CD14-positive monocyte (primary cell): ENCODE measurements at regions not wholly inside any gene's neighbourhood (a gene's known extent, or its start where the extent isn't known, plus 50 kb on each side); places are given as distances from the start of the nearest gene placed in this dataset.

Experiments used
- DNase-seq, 3 donors: peaks; one replicate each; pipeline ENCODE4 v3.0.0-alpha.2; 2011 to 2022
- H2AFZ ChIP-seq: 2 replicates; pipeline ENCODE4 v1.6.0; 2012; ENCODE audit warnings: mild to moderate bottlenecking, low read depth, low read length, inconsistent platforms; ENCODE audit not compliant: insufficient read depth, poor library complexity, severe bottlenecking
- H3K27ac ChIP-seq, 2 donors: 1 replicate in 1 of 2; 2 replicates in 1 of 2; pipeline ENCODE4 v1.5.1; 2012 to 2013; ENCODE audit warnings: low read length in 2 of 2, control low read depth in 1 of 2, inconsistent platforms in 1 of 2, low read depth in 1 of 2, mild to moderate bottlenecking in 1 of 2
- H3K27me3 ChIP-seq, 2 donors: one replicate each; pipeline versions ENCODE4 v1.6.0 to v1.6.1; 2011 to 2013; ENCODE audit warnings: low read length in 2 of 2; ENCODE audit not compliant: control insufficient read depth in 2 of 2, insufficient read depth in 2 of 2
- H3K36me3 ChIP-seq, 2 donors: replicated peaks in 1 of 2; 1 replicate in 1 of 2; 2 replicates in 1 of 2; pipeline versions ENCODE4 v1.5.1 to v1.6.1; 2012 to 2013; ENCODE audit warnings: low read length in 2 of 2, control low read depth in 1 of 2, inconsistent platforms in 1 of 2, mild to moderate bottlenecking in 1 of 2; ENCODE audit not compliant: insufficient read depth in 2 of 2, control insufficient read depth in 1 of 2
- H3K4me1 ChIP-seq, 2 donors: 1 replicate in 1 of 2; 2 replicates in 1 of 2; pipeline versions ENCODE4 v1.5.1 to v1.6.1; 2012 to 2013; ENCODE audit warnings: low read length in 2 of 2, control low read depth in 1 of 2, inconsistent platforms in 1 of 2, mild to moderate bottlenecking in 1 of 2, moderate library complexity in 1 of 2; ENCODE audit not compliant: insufficient read depth in 2 of 2, control insufficient read depth in 1 of 2
- H3K4me2 ChIP-seq: replicated peaks from 2 replicates; pipeline ENCODE3; 2012; ENCODE audit warnings: low read length, moderate library complexity, mild to moderate bottlenecking; ENCODE audit not compliant: poor library complexity, severe bottlenecking; ENCODE audit errors: extremely low read depth
- H3K4me3 ChIP-seq, 3 experiments: fragments of 200-600 bp in 1 of 3; sonication (generic) in 1 of 3; replicated peaks in 1 of 3; 1 replicate in 2 of 3; 2 replicates in 1 of 3; pipeline ENCODE4 v1.5.1; 2011 to 2013; ENCODE audit warnings: low read length in 3 of 3, mild to moderate bottlenecking in 3 of 3, control low read depth in 2 of 3, low read depth in 2 of 3, inconsistent platforms in 1 of 3, moderate library complexity in 1 of 3
- H3K79me2 ChIP-seq: 2 replicates; pipeline ENCODE4 v1.6.0; 2012; ENCODE audit warnings: mild to moderate bottlenecking, control low read depth, inconsistent platforms, low read length, moderate library complexity; ENCODE audit not compliant: insufficient read depth
- H3K9ac ChIP-seq: 2 replicates; pipeline ENCODE4 v1.6.0; 2017; ENCODE audit warnings: low read length, mild to moderate bottlenecking; ENCODE audit not compliant: insufficient read depth, poor library complexity, severe bottlenecking
- H3K9me3 ChIP-seq, 2 donors: replicated peaks in 1 of 2; 1 replicate in 1 of 2; 2 replicates in 1 of 2; pipeline versions ENCODE4 v1.5.1 to v1.6.1; 2012 to 2013; ENCODE audit warnings: low read length in 2 of 2, control low read depth in 1 of 2; ENCODE audit not compliant: control insufficient read depth in 1 of 2, insufficient read depth in 1 of 2
- H4K20me1 ChIP-seq: 2 replicates; pipeline ENCODE4 v1.6.0; 2012; ENCODE audit warnings: mild to moderate bottlenecking, low read length, control low read depth, moderate library complexity; ENCODE audit not compliant: insufficient read depth
- H3K27ac Mint-ChIP-seq, 7 donors: one replicate each; pipeline ENCODE4 v1.8.0; 2020; ENCODE audit warnings: mild to moderate bottlenecking in 7 of 7, mixed read lengths in 7 of 7, moderate library complexity in 6 of 7, inconsistent platforms in 2 of 7
- H3K27me3 Mint-ChIP-seq, 3 donors: one replicate each; pipeline ENCODE4 v1.8.0; 2021 to 2022; ENCODE audit warnings: low read depth in 3 of 3, mild to moderate bottlenecking in 3 of 3, mixed read lengths in 3 of 3, moderate library complexity in 3 of 3, inconsistent platforms in 1 of 3
- H3K36me3 Mint-ChIP-seq, 2 donors: one replicate each; pipeline ENCODE4 v1.8.0; 2020; ENCODE audit warnings: mixed read lengths in 2 of 2, inconsistent platforms in 1 of 2, mild to moderate bottlenecking in 1 of 2
- H3K4me1 Mint-ChIP-seq: one replicate; pipeline ENCODE4 v1.8.0; 2020; ENCODE audit warnings: mild to moderate bottlenecking, mixed read lengths
- H3K4me3 Mint-ChIP-seq, 2 donors: one replicate each; pipeline ENCODE4 v1.8.0; 2020; ENCODE audit warnings: mild to moderate bottlenecking in 2 of 2, mixed read lengths in 2 of 2, moderate library complexity in 1 of 2
- H3K9me3 Mint-ChIP-seq, 7 donors: one replicate each; pipeline ENCODE4 v1.8.0; 2020 to 2022; ENCODE audit warnings: mixed read lengths in 7 of 7, mild to moderate bottlenecking in 6 of 7, moderate library complexity in 6 of 7, inconsistent platforms in 2 of 7
- WGBS: methylation state at CpG from one replicate; pipeline ENCODE4 v1.1.5; 2013; ENCODE audit warnings: missing lambda C conversion rate; ENCODE audit not compliant: insufficient coverage; 5-methylcytosine and 5-hydroxymethylcytosine counted together
- intact Hi-C, 2 donors: fragments of 100-400 bp; cut with micrococcal nuclease; formaldehyde crosslinking; loops; one replicate each; pipeline versions ENCODE4 v1.15.0 to v1.15.1; 2023
- TF ChIP-seq, protein P1 (sequence below): fragments of 200-600 bp; IDR thresholded peaks from one replicate; pipeline ENCODE4 v1.8.0; 2022; ENCODE audit warnings: antibody characterized with exemption, mild to moderate bottlenecking

DNA sequence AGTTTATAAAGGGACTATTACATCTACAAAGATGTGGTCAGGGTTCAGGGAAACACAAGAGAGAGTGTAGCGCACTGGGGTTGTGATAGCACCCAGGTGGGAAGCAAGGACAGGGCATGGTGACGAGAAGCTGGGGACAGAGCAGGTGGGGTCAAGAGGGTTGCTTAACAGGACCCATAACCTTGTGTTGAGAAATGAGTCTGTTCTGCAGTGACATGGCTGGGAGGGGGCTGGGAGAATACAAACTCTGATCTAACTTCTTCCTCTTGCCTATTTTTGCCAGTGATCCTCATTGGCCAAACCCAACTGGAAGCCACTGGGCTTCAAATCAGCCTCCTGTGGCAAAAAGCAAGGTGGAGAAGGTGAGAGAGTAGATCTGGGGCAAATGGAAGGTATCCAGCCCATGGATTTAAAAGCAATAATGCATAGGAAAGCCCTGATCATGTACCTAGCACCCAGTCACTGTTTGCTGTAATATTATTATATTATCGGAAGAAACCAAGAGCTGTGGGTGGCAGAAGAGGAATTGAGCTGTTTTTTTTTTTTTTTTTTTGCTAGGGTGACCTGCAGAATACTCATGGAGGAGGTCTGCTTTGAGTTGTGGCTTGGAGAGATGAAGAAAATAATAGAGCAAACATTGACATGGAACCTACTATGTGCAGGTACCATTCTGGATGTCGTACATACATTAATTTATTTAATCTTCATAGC lies 76.9 kb upstream of the ZFHX3 start:
- H3K9me3 ChIP-seq, result no peaks in the 10 kb centered on the region
- TF ChIP-seq, protein P1, sequence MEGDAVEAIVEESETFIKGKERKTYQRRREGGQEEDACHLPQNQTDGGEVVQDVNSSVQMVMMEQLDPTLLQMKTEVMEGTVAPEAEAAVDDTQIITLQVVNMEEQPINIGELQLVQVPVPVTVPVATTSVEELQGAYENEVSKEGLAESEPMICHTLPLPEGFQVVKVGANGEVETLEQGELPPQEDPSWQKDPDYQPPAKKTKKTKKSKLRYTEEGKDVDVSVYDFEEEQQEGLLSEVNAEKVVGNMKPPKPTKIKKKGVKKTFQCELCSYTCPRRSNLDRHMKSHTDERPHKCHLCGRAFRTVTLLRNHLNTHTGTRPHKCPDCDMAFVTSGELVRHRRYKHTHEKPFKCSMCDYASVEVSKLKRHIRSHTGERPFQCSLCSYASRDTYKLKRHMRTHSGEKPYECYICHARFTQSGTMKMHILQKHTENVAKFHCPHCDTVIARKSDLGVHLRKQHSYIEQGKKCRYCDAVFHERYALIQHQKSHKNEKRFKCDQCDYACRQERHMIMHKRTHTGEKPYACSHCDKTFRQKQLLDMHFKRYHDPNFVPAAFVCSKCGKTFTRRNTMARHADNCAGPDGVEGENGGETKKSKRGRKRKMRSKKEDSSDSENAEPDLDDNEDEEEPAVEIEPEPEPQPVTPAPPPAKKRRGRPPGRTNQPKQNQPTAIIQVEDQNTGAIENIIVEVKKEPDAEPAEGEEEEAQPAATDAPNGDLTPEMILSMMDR, result no peak
- intact Hi-C loops, result loop anchor here in 1 of 2 donors (5.0 kb wide), 1 partner anchor 32 kb away; no protein-coding TSS in a partner anchor
- no peaks in the 10 kb centered on the region for H3K36me3 ChIP-seq
- Mint-ChIP-seq H3K4me3 (peak overlapping the region in 1 of 2 donors; percentile 31), H3K4me1 (peaks cover 59% of the 10 kb centered on the region), H3K27ac (peak overlapping the region; percentile 85 to 96 (median 93)), H3K9me3 (peaks cover 0 to 7% (median 3%) of the 10 kb centered on the region in 7 donors), H3K27me3 (peaks cover 0 to 5% (median 3%) of the 10 kb centered on the region in 3 donors), H3K36me3 (no peaks in the 10 kb centered on the region)
- DNase-seq, result peak; percentile 47 to 59 (median 48)
- peak overlapping the region; percentile 49 for H3K4me2 ChIP-seq
- H3K79me2 ChIP-seq, result no peaks in the 10 kb centered on the region
- no peaks in the 10 kb centered on the region for H3K27me3 ChIP-seq
- H3K9ac ChIP-seq, result no peak overlapping the region
- peak overlapping the region in 1 of 3 experiments; percentile 31 for H3K4me3 ChIP-seq
- H2AFZ ChIP-seq, result peak overlapping the region; percentile 18
- H3K27ac ChIP-seq, result peak overlapping the region; percentile 61 to 92
- WGBS, result 100% methylated on average over 1 of the region's 4 CpGs
- no peaks in the 10 kb centered on the region for H4K20me1 ChIP-seq
- peaks cover 55 to 56% of the 10 kb centered on the region in 2 donors for H3K4me1 ChIP-seq

DNA sequence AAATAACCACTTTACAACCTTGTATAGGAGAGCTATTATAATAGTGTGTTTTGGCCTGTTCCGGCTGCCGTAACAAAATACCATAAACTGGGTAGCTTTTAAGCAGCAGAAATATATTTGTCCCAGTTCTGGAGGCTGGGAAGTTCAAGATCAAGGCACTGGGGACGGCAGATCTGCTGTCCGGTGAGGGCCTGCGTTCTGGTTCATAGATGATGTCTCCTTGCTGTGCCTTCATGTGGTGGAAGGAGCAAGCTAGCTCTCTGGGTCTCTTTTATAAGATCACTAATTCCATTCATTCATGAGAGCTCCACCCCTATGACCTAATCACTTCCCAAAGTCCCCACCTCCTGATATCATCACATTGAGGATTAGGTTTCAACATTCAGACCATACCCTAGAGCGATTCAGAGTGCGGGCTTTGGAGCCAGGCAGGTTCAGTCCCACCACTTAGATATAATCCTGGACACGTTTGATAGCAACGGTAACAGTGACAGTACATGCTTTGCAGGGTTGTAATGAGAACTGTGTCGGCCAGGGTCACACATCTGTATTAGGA lies 76.2 kb upstream of the ZFHX3 start:
- intact Hi-C loops, result loop anchor here in 1 of 2 donors (5.0 kb wide), 1 partner anchor 33 kb away; no protein-coding TSS in a partner anchor
- H3K36me3 Mint-ChIP-seq, result no peaks in the 10 kb centered on the region
- H3K4me1 Mint-ChIP-seq, result peaks cover 59% of the 10 kb centered on the region
- peaks cover 0 to 5% (median 3%) of the 10 kb centered on the region in 3 donors for H3K27me3 Mint-ChIP-seq
- peak overlapping the region; percentile 85 to 96 (median 93) for H3K27ac Mint-ChIP-seq
- H3K4me3 Mint-ChIP-seq, result no peak overlapping the region
- Histone ChIP-seq H3K4me3 (peak overlapping the region in 1 of 3 experiments; percentile 31), H3K27ac (peak overlapping the region; percentile 61 to 92), H3K9me3 (no peaks in the 10 kb centered on the region), H3K4me2 (peak overlapping the region; percentile 49), H2AFZ (peak overlapping the region; percentile 18), H3K27me3 (no peaks in the 10 kb centered on the region), H3K79me2 (no peaks in the 10 kb centered on the region), H4K20me1 (no peaks in the 10 kb centered on the region), H3K9ac (no peak overlapping the region), H3K36me3 (no peaks in the 10 kb centered on the region), H3K4me1 (peaks cover 55 to 56% of the 10 kb centered on the region in 2 donors)
- peaks cover 0 to 7% (median 3%) of the 10 kb centered on the region in 7 donors for H3K9me3 Mint-ChIP-seq
- TF ChIP-seq, protein P1, result no peak
- no CpG with 5 or more reads among the region's 10 CpGs for WGBS
- peak in 1 of 3 donors; percentile 32 for DNase-seq
